Endothelial cell of umbilical vein (primary cell): ENCODE measurements at regions not wholly inside any gene's neighbourhood (a gene's known extent, or its start where the extent isn't known, plus 50 kb on each side); places are given as distances from the start of the nearest gene placed in this dataset.

Source experiments
- BruUV-seq: library from RNA; stranded (reverse); fragments of 400-500 nt; replicated peaks from 2 replicates; lab custom pipeline; 2021; lab: Mats Ljungman, UMichigan
- CTCF ChIA-PET: fragments of 300-600, 350-600 bp; sonication (Branson Sonifier 250); formaldehyde crosslinking; loops from one replicate; lab custom pipeline; 2021; ENCODE audit warnings: antibody characterized with exemption, inconsistent platforms; lab: Charles Lee
- POLR2A ChIA-PET: fragments of 300-600, 350-600 bp; sonication (Branson Sonifier 250); formaldehyde crosslinking; loops from one replicate; lab custom pipeline; 2021; ENCODE audit warnings: antibody characterized with exemption, inconsistent platforms; lab: Charles Lee
- DNase-seq: peaks from one replicate; pipeline ENCODE4 v3.0.0-alpha.2; 2011; ENCODE audit warnings: low read depth, low spot score
- FAIRE-seq: peaks from 2 replicates; lab custom pipeline; 2011; peaks lifted over from hg19 to GRCh38; lab: Jason Lieb, UNC
- H2AFZ ChIP-seq: 2 replicates; pipeline ENCODE4 v1.6.0; 2012; ENCODE audit warnings: low read depth, low read length, control low read depth, inconsistent platforms
- H3K27ac ChIP-seq: 2 replicates; pipeline ENCODE4 v1.5.1; 2011; ENCODE audit warnings: low read depth, mild to moderate bottlenecking, control low read depth, low read length, moderate library complexity; ENCODE audit not compliant: insufficient read depth
- H3K27me3 ChIP-seq, 2 experiments: 2 replicates each; pipeline versions ENCODE4 v1.6.0 to v1.6.1; 2011; ENCODE audit warnings: low read length in 2 of 2, mixed read lengths in 1 of 2; ENCODE audit not compliant: control insufficient read depth in 2 of 2, insufficient read depth in 2 of 2
- H3K36me3 ChIP-seq, 2 experiments: 2 replicates in 1 of 2; 3 replicates in 1 of 2; pipeline ENCODE4 v1.5.1; 2011; ENCODE audit warnings: low read length in 2 of 2, mild to moderate bottlenecking in 1 of 2, moderate library complexity in 1 of 2; ENCODE audit not compliant: control insufficient read depth in 2 of 2, insufficient read depth in 2 of 2; ENCODE audit errors: extremely low read depth in 1 of 2
- H3K4me1 ChIP-seq: 3 replicates; pipeline ENCODE4 v1.5.1; 2011; ENCODE audit warnings: mild to moderate bottlenecking, low read length; ENCODE audit not compliant: control insufficient read depth, insufficient read depth; ENCODE audit errors: extremely low read depth
- H3K4me2 ChIP-seq: 2 replicates; pipeline ENCODE4 v1.6.1; 2011; ENCODE audit warnings: low read length, control low read depth, mixed read lengths; ENCODE audit not compliant: insufficient read depth
- H3K4me3 ChIP-seq, 3 experiments: fragments of 200-600 bp in 1 of 3; sonication (generic), shearing (Covaris generic) in 1 of 3; replicated peaks in 1 of 3; 2 replicates each; pipeline ENCODE4 v1.5.1; 2011 to 2016; ENCODE audit warnings: control low read depth in 3 of 3, low read length in 3 of 3, mild to moderate bottlenecking in 2 of 3, inconsistent platforms in 1 of 3, low read depth in 1 of 3, moderate library complexity in 1 of 3; ENCODE audit not compliant: insufficient read depth in 1 of 3
- H3K79me2 ChIP-seq: 2 replicates; pipeline ENCODE4 v1.6.0; 2012; ENCODE audit warnings: low read length, inconsistent platforms; ENCODE audit not compliant: control insufficient read depth, insufficient read depth
- H3K9ac ChIP-seq: replicated peaks from 2 replicates; pipeline ENCODE3; 2011; ENCODE audit warnings: low read length, control low read depth; ENCODE audit not compliant: insufficient read depth; ENCODE audit errors: extremely low read depth
- H3K9me1 ChIP-seq: replicated peaks from 3 replicates; pipeline ENCODE4 v1.6.0; 2011; ENCODE audit warnings: mild to moderate bottlenecking, low read length; ENCODE audit not compliant: control insufficient read depth, insufficient read depth; ENCODE audit errors: extremely low read depth
- H3K9me3 ChIP-seq: replicated peaks from 2 replicates; pipeline ENCODE4 v1.5.1; 2012; ENCODE audit warnings: low read length, inconsistent platforms; ENCODE audit not compliant: control insufficient read depth, insufficient read depth
- H4K20me1 ChIP-seq: replicated peaks from 2 replicates; pipeline ENCODE3; 2011; ENCODE audit warnings: mild to moderate bottlenecking, low read length; ENCODE audit not compliant: control insufficient read depth, insufficient read depth; ENCODE audit errors: extremely low read depth
- CTCF ChIP-seq, 2 donors: IDR thresholded peaks; 1 replicate in 1 of 2; 2 replicates in 1 of 2; pipeline ENCODE4 v1.5.1; 2011; ENCODE audit warnings: low read length in 2 of 2, mild to moderate bottlenecking in 2 of 2, moderate library complexity in 2 of 2, control low read depth in 1 of 2, inconsistent platforms in 1 of 2, low read depth in 1 of 2; ENCODE audit not compliant: insufficient read depth in 1 of 2; ENCODE audit errors: extremely low read depth in 1 of 2
- FOS ChIP-seq: IDR thresholded peaks from 2 replicates; pipeline ENCODE4 v1.6.1; 2011; ENCODE audit warnings: mild to moderate bottlenecking, low read length, moderate library complexity, borderline replicate concordance; ENCODE audit not compliant: insufficient read depth
- GATA2 ChIP-seq: IDR thresholded peaks from 2 replicates; pipeline ENCODE4 v1.7.0; 2011; ENCODE audit warnings: low read depth, mild to moderate bottlenecking, moderate library complexity, mixed read lengths, low read length; ENCODE audit not compliant: insufficient read length, insufficient read depth
- MAX ChIP-seq: IDR thresholded peaks from 2 replicates; pipeline ENCODE4 v1.6.1; 2011; ENCODE audit not compliant: insufficient read depth, insufficient read length
- POLR2A ChIP-seq: IDR thresholded peaks from 2 replicates; pipeline ENCODE4 v1.6.1; 2012; ENCODE audit warnings: low read depth, mild to moderate bottlenecking, control low read depth, low read length
- POLR2AphosphoS5 ChIP-seq: IDR thresholded peaks from 2 replicates; pipeline ENCODE4 v1.6.1; 2012; ENCODE audit warnings: low read depth, mild to moderate bottlenecking, control low read depth, low read length, moderate library complexity; ENCODE audit not compliant: insufficient read depth
- dilution Hi-C: fragments of 300-500 bp; cut with MboI; formaldehyde crosslinking; loops from one replicate; pipeline ENCODE4 v1.15.0; 2019; ENCODE audit warnings: low sequenced_read_pairs; ENCODE audit not compliant: extremely low pct_ligation_motif_present
- intact Hi-C: fragments of 100-400 bp; cut with micrococcal nuclease; formaldehyde crosslinking; loops from one replicate; pipeline ENCODE4 v1.10.0; 2022

- no peaks in the 10 kb centered on the region for H3K4me1 ChIP-seq
- no peaks in the 10 kb centered on the region for H3K79me2 ChIP-seq
- FAIRE-seq: no peak
- H3K4me3 ChIP-seq: no peak overlapping the region
- H4K20me1 ChIP-seq: no peaks in the 10 kb centered on the region
- H2AFZ ChIP-seq: no peak overlapping the region
- H3K27ac ChIP-seq: no peak overlapping the region
- DNase-seq: no peak
- CTCF ChIA-PET: interaction anchor here (1.2 to 1.6 kb wide), 2 partner anchors 8 to 12 kb away, joined by 3 read pairs; no protein-coding TSS in a partner anchor
- intact Hi-C loops: no loop called here
- no TSS peak for BruUV-seq
- no peak overlapping the region for H3K4me2 ChIP-seq
- no peak for TF ChIP-seq POLR2A
- no peak for TF ChIP-seq MAX
- TF ChIP-seq POLR2AphosphoS5: no peak
- POLR2A ChIA-PET: no interaction called here
- no peak overlapping the region for H3K9ac ChIP-seq
- dilution Hi-C loops: no loop called here
- no peaks in the 10 kb centered on the region for H3K9me3 ChIP-seq
- no peaks in the 10 kb centered on the region for H3K36me3 ChIP-seq
- H3K9me1 ChIP-seq: no peaks in the 10 kb centered on the region
- no peaks in the 10 kb centered on the region for H3K27me3 ChIP-seq
These were observed 228.8 kb upstream of the TMEM229A start for GRCh38 chr7:124261710-124262109.

- Histone ChIP-seq H3K9ac (no peak overlapping the region), H3K27me3 (no peaks in the 10 kb centered on the region), H2AFZ (no peak overlapping the region), H3K79me2 (no peaks in the 10 kb centered on the region), H3K4me1 (no peaks in the 10 kb centered on the region), H3K9me3 (no peaks in the 10 kb centered on the region), H4K20me1 (no peaks in the 10 kb centered on the region), H3K4me3 (no peak overlapping the region), H3K36me3 (no peaks in the 10 kb centered on the region), H3K9me1 (no peaks in the 10 kb centered on the region), H3K4me2 (no peak overlapping the region), H3K27ac (no peak overlapping the region)
- BruUV-seq: no TSS peak
- dilution Hi-C loops: no loop called here
- ChIA-PET CTCF (no interaction called here), POLR2A (no interaction called here)
- TF ChIP-seq GATA2 (no peak), CTCF (IDR thresholded peaks at IDR 0.05; ENCODE audit: extremely low read depth in 1 of 2, insufficient read depth in 1 of 2, low read depth in 1 of 2, low read length in 2 of 2) (no peak), FOS (no peak), MAX (no peak), POLR2AphosphoS5 (no peak)
- FAIRE-seq (no peak), DNase-seq (no peak)
- intact Hi-C loops: no loop called here
These were observed 224.9 kb upstream of the TMEM229A start for GRCh38 chr7:124257638-124258308.
